ENCODE measurements at regions not wholly inside any gene's neighbourhood (a gene's known extent, or its start where the extent isn't known, plus 50 kb on each side); places are given as distances from the start of the nearest gene placed in this dataset.
"Not testable (repeated sequence)": the region's sequence is repeated elsewhere in the genome, so short reads cannot be mapped to it uniquely, and the experiment has no call there.

DNA sequence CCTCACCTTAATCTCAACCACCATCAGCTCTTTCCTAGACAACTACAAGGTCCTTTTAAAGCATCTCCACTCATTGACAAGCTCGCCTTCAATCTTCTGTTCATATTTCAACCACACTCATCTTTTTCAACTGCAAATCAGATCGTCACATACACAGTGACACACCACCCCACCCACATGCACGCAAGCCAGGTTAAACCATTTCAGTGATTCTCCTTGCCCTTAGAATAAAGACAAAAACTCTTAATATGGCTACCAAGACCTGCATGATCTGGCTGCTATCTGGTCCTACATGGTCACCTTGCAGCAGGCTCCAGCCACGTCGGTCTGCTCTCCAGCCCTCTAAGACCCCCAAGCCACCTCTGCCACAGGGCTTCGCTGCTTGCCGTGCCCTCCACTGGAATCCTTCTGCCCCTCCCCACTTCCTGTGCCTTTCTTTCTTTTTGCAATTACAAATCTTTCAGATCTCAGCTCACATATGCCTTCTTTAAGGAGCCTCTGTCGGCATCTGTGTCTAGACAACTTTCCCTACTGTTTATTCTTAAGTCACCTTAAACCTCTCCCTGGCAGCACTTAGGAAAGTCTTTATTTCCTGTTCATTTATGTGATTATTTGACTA is 507.3 kb upstream of the ARID1B start:
- DNase-seq = no peak

DNA sequence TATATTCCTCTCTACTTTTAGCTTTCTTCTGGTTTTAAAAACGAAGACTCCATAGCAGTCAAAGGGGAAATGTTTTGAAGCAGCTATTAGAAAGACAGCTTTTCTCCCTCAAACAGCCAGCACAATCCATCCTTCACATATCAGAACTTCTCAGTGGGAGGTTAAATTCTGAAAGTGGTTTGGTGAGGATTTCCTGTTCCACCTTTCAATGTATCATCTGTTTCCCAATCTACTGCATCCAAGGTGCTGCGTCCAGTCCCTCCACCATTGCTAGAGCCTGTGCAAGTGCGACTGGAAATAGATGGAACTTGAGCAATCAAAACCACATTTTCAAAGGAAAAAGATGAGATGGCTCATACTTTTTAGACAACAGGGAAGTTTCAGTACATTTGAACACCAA is 508.3 kb upstream of the ARID1B start:
- no peak for DNase-seq

DNA sequence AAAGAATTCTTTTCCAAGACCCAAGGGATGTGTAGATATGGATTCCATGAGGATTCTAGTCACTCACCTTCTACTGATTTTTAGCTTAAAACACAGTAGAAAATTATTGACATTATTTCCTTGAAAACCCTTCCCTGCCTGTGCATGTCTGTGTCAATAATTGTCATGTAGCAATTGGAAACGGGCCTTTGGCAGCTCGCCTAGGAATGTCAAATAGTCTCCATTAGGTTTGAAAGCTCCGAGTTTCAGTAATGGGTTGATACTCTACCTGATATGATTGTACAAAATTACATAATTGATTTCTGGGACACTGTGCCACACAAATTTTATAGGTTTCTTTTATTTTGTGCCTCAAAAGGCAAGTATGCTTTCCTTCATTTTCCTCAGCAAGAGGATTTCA is 515.2 kb upstream of the ARID1B start:
- DNase-seq = no peak

DNA sequence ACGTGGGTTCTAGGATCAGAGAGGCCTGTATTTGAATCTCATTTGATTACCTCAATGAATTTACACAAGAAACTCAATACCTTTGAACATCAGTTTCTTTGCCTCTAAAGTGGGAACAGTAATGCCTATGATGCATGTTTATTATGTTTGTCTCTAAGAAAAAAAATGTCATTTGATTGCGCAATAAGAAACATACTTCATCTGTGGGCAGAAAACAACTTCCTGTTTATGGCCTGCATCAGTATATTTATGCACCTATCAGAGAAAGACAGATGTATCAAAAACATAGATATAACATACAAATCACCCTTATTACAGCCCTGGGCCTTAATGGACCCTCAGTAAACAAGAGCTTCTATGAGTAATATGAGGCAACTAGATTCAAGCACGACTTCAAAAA is 516.4 kb upstream of the ARID1B start:
- DNase-seq = no peak

DNA sequence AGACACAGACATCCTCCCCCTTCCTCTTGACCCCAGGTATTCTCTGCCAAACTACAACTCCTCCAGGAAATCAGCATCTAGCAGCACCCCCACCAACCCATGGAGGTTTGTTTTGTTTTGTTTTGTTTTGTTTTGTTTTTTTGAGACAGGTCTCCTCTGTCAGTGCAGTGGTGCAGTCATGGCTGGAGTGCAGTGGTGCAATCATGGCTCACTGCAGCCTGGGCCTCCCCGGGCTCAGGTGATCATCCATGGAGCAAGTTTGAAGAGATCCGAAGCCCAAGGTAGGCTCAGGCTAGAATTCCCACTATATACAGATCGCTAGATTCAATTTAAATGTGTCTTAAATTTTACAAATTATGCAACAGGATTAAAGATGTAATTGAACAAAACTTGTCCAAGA is 518.2 kb upstream of the ARID1B start:
- no peak for DNase-seq

DNA sequence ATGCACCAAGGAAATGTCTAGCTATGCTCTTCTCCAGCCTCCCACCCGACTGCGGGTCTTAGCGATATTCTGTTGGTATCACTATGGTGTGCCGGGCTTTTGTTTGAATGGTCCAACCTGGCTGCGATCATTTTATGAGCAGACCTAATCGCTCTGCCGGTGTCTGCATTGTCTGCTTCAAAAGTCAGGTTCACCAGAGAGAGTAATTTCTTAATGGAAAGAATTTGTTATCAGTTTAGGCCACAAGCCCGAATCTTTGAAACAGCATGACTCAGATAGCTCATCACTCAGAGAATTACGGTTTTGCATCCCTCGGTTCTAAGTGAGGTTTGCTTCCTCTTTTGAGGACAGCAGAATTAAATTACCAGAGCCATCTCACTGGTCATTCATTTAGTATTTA is 521.0 kb upstream of the ARID1B start:
- no peak for DNase-seq

DNA sequence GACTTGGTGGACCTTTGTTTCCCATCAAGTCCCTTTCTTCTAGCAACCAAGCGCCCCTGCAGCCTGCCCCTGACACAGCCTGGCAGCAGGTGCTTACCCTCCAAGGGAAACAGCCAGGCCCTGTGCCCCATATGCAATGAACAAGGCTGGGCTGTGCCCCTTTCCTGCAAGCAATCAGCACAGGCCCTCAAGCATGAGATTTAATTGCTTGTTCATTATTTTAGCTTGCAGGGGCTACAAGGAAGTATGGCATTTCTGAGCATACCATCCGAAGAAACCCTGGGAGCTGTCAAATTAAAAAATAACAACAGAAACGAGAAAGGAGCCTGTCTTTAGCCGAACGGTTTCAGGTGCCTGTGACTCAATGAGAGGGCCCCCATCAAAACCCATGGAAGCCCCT is 522.9 kb upstream of the ARID1B start:
- no peak for DNase-seq

DNA sequence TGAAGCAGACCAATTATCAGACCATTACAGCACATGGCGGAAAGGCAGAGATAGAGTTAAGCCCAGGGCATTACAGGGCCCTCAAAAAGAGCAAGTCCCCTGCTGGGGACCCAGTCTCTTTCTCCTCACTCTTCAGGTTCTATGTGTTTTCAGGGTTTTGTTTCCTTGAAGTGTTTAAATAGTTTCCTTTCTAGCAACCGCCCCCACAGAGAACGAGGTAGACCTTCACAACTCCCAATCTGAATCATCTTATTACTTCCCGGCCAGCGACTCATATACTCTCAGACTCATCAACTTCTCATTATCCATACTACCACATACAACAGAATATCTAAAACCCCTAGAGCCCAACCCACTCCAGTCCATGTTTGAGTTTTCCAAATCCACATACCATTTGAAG is 526.6 kb upstream of the ARID1B start:
- no peak for DNase-seq

DNA sequence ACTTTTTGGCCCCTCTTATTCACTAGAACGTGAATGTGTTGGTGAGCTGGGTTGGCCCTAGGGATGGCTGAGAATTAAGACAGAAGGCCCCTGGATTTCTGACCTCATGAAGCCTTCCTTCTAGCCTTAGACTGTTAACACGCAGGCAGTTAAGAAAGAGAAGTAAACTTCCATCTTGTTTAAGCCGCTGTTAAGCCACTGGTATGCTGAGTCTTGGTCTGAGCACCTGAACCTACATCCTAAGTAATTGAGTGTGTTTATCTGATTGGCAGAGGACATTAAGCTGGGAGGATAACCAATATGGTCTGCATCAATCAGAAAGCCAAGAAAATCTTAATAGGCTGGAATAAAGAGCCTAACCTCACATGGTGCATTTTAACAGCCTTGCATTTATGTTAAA is 535.0 kb upstream of the ARID1B start:
- no peak for DNase-seq

DNA sequence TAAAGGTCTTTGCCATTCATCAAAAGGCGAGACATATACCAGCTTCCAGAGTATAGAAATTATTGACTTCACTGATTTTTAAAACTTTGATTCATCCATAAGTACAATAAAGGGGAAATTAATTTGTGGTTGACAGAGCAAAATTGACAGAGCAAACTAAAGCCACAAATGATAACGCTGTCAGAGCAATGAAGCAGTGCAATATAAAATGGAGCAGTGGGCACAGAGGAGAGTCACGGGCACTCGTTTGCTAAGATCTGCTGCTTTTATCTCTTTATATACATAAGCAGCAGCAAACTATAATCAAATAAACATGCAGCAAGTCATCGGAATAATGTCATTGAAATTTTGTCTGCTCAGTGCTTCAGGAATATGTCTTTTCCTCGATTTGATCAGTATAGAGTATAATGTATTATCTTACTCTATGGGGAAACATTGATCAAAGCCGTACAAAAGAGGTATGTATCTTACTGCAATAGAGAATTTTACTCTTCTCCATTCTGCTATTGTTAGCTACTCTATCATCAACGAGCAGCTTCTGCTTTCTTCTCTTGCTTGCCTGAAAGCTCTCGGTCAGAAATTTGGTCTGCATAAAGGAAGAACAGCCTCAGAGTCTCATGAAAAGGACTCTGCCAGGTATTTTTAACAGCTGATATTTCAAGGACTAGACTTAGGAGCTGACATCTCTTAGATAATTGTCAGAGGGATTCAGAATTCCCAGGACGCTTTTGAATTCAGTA is 546.0 kb upstream of the ARID1B start:
- DNase-seq = no peak

DNA sequence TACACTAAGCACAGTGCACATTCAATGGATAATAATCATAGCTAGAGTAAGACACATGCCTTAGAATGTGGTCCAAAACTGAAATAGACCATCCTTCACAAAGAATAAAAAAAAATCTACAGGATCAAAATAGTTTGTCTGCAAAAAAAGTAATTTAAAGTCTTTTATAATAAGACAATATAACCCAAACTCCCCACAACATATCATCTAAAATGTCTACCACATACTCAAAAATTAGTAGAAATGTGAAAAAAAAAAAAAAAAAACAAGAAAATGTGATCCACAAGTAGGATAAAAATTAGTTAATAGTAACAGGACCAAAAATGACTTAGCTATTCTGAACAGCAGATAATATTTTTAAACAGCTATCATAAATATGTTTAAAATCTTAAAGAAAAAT is 557.2 kb upstream of the ARID1B start:
- DNase-seq = no peak

DNA sequence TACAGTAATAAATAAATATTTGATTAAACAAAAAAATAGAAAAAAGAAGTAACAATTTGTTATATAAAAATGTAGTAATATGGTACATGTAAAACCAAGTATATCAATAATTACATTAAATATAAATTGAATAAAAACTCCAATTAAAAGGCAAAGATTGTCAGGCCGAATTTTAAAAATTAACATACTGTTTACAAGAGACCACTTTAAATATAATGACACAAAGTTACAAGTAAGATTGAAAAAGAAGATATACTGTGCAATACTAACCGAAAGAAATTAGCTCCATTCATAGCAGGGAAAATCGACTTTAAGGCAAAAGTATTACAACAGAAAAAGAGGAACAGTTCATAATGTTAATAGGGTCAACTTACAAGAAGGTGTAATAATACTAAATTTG is 571.5 kb upstream of the ARID1B start:
- DNase-seq = no peak

DNA sequence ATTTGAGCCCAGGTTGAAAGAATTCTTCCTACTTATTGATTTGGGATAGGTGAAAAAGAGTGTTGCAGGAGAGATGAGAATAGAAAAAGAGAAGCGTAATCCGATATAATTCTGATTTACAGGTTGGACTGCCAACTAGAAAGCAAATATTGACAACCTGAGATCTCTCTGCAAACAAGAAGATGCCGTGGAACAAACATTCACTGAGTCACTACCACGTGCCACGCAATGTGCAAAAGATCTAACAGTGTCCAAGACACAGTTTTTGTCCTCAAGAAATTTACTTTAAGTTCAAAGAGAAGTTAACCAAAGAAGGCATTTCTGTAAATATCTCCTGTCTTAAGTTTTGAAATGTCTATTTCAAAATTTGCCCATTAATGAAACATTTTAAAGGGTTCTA is 578.0 kb upstream of the ARID1B start:
- DNase-seq = no peak

DNA sequence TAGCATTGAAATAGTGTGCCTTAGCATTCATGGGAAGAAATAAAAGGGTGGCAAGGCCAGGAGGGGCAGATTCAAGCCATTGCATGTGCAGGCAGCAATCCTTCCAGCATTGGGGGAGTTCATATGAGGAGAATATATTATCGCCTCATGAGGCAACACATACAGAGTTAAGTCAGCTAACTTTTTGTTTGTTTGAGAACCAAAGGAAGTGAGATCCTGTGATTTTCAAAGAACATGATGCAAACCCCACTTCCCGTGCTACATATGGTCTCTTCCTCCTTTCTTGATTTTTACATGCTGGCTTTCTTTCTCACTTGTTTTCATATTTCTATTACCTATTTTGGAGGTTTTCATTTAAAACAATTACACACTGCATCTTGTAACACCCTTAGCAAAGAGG is 579.7 kb upstream of the ARID1B start:
- peak; percentile 2 for DNase-seq

DNA sequence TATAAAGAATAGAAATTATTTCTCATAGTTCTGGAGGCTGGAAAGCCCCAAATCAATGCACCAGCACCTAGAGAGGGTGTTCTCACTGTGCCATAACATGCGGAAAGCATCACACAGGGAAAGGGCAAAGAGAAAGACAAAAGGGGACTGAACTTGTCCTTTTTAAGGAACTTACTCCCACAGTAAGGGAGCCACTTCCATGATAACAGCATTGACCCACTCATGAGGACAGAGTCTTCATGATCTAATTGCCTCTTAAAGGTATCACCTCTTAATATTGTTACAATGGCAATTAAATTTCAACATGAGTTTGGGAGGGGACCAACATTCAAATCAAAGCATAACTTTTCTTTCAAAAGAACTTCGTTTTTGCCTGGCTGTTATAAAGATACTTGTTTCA is 582.2 kb upstream of the ARID1B start:
- no peak for DNase-seq

DNA sequence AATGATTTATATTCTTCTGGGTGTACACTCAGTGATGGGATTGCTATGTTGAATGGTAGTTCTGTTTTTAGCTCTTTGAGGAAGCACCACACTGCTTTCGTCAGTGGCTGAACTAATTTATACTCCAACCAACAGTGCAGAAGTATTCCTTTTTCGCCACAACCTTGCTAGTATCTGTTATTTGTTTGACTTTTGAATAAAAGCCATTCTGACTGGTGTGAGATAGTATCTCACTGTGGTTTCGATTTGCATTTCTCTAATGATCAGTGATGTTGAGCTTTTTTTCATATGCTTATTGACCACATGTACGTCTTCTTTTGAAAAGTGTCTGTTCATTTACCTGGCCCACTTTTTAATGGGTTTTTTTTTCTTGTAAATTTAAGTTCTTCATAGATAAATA is 583.8 kb upstream of the ARID1B start:
- DNase-seq = no peak

DNA sequence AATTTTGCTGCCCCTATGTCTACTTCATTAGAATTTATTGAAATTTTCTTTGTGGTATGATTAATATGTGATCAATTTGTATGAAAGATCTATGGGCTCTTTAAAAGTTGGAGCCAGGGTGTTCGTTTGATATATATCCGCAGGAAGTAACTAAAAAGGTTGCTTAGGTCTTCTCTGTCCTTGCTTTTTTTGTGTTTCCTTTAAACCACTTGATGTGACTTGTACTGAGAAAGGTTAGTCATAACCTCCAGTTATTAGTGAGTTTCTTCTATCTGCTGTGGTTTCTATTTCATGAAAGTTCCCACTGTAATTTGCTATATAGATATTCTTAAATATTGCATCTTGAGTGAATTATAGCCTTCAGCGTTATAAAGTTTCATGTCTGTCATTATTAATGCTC is 585.3 kb upstream of the ARID1B start:
- DNase-seq = no peak

DNA sequence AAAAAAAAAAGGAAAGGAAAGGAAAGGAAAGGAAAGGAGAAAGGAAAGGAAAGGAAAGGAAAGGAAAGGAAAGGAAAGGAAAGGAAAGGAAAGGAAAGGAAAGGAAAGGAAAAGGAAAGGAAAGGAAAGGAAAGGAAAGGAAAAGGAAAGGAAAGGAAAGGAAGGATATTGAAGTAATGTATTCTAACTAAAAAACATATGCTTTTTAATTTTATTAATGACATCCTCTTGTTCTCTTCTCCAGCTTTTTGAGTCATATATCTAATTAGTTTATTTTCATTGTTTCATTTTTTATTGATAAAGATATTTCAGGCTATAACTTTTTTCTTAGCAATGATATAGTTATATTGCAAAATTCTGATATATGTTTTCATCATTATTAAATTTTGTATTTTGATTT is 585.8 kb upstream of the ARID1B start:
- DNase-seq = not testable (repeated sequence)

DNA sequence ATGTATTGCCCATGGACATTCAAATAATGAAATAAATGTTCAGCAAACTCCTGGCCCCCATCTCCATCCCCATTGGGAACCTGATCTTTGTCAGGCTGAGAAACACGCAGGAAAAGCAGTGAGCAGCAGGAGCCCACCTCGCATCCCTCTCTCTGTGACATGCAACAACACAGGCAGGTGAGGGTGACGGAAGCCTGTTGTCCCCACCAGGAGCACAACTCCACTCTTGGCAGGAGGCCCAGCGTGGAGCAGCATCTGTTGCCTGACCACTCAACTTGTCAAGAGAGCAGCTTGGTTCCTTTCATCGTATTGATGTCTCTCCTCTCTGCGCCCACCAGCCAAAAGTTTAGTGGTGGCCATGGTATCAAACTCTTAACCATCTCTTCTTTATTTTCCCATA is 586.9 kb upstream of the ARID1B start:
- no peak for DNase-seq

DNA sequence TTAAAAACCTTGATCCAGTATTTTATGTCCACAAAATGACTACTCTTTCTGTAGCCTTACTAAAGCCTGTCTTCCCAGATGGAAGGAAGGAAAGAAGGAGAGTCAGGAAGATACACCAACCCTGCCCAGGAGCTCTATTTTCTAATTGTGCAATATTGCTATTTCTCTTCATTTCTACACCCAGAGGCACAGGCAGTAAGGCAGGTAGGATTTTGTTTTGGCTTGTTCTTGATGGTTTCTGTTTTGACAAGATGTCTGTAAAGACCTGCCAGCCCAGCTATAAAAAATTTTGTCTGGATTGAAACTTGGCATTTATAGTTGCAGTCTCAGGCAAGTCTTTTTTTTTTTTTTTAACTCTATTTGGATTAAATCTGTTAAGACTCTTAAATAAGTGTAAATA is 587.5 kb upstream of the ARID1B start:
- no peak for DNase-seq

DNA sequence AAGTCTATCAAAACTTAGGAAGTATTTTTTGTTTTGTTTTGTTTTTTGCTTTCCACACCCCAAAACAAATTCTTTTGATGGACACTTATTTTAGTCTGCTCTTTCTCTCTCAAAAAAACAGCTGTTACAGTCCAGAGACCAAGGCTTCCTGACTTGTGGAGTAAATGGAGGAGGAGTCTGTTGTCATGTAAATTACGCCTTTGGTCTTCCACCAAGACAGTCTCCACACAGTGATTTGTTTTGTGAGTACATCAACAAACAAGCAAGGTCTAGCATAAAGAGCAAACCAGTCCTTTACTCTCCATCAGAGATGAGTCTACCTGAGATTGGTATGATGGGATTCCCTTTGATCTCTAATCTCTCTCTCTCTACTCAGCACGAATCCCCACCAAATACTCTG is 588.0 kb upstream of the ARID1B start:
- DNase-seq = no peak

DNA sequence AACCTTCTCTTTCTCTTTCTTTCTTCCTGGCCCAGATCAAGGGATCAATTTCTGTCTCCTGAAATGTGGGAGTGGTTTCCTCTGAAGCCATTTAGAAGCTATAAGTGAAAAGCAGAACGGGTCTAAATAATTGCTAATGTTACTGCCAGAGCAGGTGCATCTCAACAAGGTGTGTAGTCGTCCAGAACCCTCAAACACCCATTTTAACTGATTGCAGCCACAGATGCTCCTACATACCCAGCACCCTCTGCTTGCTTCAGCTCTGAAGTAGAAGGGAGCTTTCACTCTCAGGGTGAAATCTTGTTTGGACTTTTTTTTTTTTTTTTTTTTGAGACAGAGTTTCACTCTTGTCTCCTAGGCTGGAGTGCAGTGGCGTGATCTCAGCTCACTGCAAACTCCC is 592.1 kb upstream of the ARID1B start:
- no peak for DNase-seq

DNA sequence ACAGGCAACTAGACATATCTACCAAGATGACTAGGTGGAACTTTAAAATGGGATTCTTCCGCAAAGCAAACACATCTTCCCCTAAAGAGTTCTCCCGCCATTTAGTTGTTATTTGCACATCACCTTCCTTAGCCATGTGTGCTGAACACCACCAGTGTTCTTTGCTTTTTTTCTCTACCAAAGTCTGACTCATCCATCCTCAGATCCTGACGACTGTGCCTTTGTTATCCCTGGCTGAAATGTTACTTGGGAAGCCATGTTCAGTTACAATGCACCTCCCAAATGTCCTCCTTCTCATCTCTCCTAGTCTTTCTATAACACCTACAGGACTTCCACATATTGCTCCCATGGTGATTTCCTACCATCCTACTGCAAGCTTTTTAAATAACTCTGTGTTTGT is 593.5 kb upstream of the ARID1B start:
- DNase-seq = peak; percentile 25

DNA sequence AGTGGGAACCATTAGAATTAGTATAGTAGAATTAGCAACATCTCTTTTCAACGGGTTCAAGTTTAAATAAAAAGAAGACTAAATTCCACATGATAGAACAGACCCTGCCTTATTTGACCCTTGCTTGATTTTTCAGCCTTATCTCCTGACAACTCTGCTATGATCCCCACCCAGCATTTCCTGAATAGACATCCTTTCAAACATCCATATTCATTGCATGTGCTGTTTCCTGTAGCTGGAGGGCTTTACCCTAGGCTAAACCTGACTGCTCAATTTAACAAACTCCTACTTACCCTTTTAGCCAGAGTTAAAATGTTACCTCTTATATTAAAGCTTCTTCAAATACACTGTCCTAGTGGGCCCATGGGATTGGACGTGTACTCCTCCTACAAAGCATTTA is 594.8 kb upstream of the ARID1B start:
- DNase-seq = no peak

DNA sequence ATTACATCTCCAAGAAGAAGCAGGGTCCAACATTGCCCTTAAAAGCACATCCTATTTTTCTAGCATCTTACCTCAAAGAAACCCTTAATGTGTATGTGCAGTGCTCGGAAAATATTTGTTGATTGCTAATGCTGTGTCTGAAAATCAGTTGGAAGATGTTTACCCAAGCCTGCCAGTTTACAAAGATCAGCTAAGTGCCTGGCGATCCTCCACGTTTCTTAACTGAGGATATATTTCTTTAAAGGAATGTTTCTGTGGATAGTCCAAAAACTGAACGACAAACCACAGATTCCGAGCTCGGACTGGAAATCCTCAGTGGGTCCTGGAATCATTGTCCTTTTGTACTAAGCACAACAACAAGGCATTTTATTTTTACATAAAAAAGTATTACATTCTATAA is 595.7 kb upstream of the ARID1B start:
- DNase-seq = no peak
